SK-N-MC (cell line): ENCODE measurements at regions not wholly inside any gene's neighbourhood (a gene's known extent, or its start where the extent isn't known, plus 50 kb on each side); places are given as distances from the start of the nearest gene placed in this dataset.

Experiments used
- DNase-seq: peaks from one replicate; pipeline ENCODE4 v3.0.0-alpha.2; 2011; ENCODE audit warnings: low read depth, low spot score
- H3K27ac ChIP-seq: fragments of 200-600 bp; sonication (generic); 2 replicates; pipeline ENCODE4 v1.5.1; 2016; ENCODE audit warnings: mixed run types
- H3K36me3 ChIP-seq: fragments of 200-600 bp; sonication (generic); 2 replicates; pipeline ENCODE4 v1.6.1; 2017; ENCODE audit warnings: antibody characterized with exemption, low read length, mixed read lengths; ENCODE audit not compliant: insufficient read depth
- H3K4me3 ChIP-seq: fragments of 200-600 bp; sonication (generic); 2 replicates; pipeline ENCODE4 v1.5.1; 2016
- H3K9ac ChIP-seq: fragments of 200-600 bp; sonication (generic); 2 replicates; pipeline ENCODE4 v1.8.0; 2017; ENCODE audit warnings: mixed run types, mixed read lengths; ENCODE audit not compliant: insufficient read length
- H3K9me3 ChIP-seq: fragments of 200-600 bp; sonication (generic); 2 replicates; pipeline ENCODE4 v1.6.1; 2017; ENCODE audit warnings: low read depth, mild to moderate bottlenecking, antibody characterized with exemption, low read length, moderate library complexity, mixed read lengths
- EZH2 ChIP-seq: fragments of 200-600 bp; sonication (generic); IDR thresholded peaks from one replicate; pipeline ENCODE4 v1.6.1; 2017; ENCODE audit warnings: antibody characterized with exemption
- FOXP2 ChIP-seq: optimal IDR thresholded peaks from 2 replicates; pipeline ENCODE3; 2011; ENCODE audit warnings: mild to moderate bottlenecking, moderate library complexity; ENCODE audit not compliant: insufficient read depth; ENCODE audit errors: extremely low read length, control extremely low read depth
- POLR2AphosphoS5 ChIP-seq: IDR thresholded peaks from 2 replicates; pipeline ENCODE4 v1.6.1; 2012; ENCODE audit warnings: mild to moderate bottlenecking, low read depth, low read length, borderline replicate concordance

- H3K9me3 ChIP-seq = no peaks in the 10 kb centered on the region
- no peak for DNase-seq
- no peaks in the 10 kb centered on the region for H3K36me3 ChIP-seq
- TF ChIP-seq FOXP2 (no peak), POLR2AphosphoS5 (no peak), EZH2 (no peak)
- H3K9ac ChIP-seq = no peak overlapping the region
- no peak overlapping the region for H3K4me3 ChIP-seq
- no peak overlapping the region for H3K27ac ChIP-seq
These were observed 486.4 kb downstream of the BCL11A start for GRCh38 chr2:60067006-60067405.

- Histone ChIP-seq H3K36me3 (no peaks in the 10 kb centered on the region), H3K4me3 (no peak overlapping the region), H3K9me3 (no peaks in the 10 kb centered on the region), H3K27ac (no peak overlapping the region), H3K9ac (no peak overlapping the region)
- TF ChIP-seq FOXP2 (no peak), POLR2AphosphoS5 (no peak), EZH2 (no peak)
- no peak for DNase-seq
These were observed 487.2 kb downstream of the BCL11A start for GRCh38 chr2:60066096-60066839.

- DNase-seq = no peak
- no peak for TF ChIP-seq FOXP2
- no peak for TF ChIP-seq EZH2
- TF ChIP-seq POLR2AphosphoS5 = no peak
- no peak overlapping the region for H3K27ac ChIP-seq
These were observed 488.6 kb downstream of the BCL11A start for GRCh38 chr2:60064687-60065389.

GRCh38 chr2:60058781-60059180 lies 494.7 kb downstream of the BCL11A start:
- Histone ChIP-seq H3K9me3 (no peaks in the 10 kb centered on the region), H3K4me3 (no peak overlapping the region), H3K9ac (no peak overlapping the region), H3K27ac (no peak overlapping the region), H3K36me3 (no peaks in the 10 kb centered on the region)
- TF ChIP-seq EZH2 (no peak), FOXP2 (no peak), POLR2AphosphoS5 (no peak)
- no peak for DNase-seq

More at GRCh38 chr2:60064687-60065389, 488.6 kb downstream of the BCL11A start:
- H3K9me3 ChIP-seq = no peaks in the 10 kb centered on the region
- no peaks in the 10 kb centered on the region for H3K36me3 ChIP-seq
- no peak overlapping the region for H3K9ac ChIP-seq
- no peak overlapping the region for H3K4me3 ChIP-seq

- Histone ChIP-seq H3K36me3 (no peaks in the 10 kb centered on the region), H3K9ac (no peak overlapping the region), H3K4me3 (no peak overlapping the region), H3K9me3 (no peaks in the 10 kb centered on the region), H3K27ac (no peak overlapping the region)
- DNase-seq = no peak
- TF ChIP-seq EZH2 (no peak), FOXP2 (no peak), POLR2AphosphoS5 (no peak)
These were observed 498.7 kb downstream of the BCL11A start for GRCh38 chr2:60054571-60055340.

GRCh38 chr2:60053791-60054190 lies 499.7 kb downstream of the BCL11A start:
- Histone ChIP-seq H3K4me3 (no peak overlapping the region), H3K9ac (no peak overlapping the region), H3K9me3 (no peaks in the 10 kb centered on the region), H3K36me3 (no peaks in the 10 kb centered on the region), H3K27ac (no peak overlapping the region)
- DNase-seq = no peak
- no peak for TF ChIP-seq EZH2
- TF ChIP-seq POLR2AphosphoS5 = no peak
- TF ChIP-seq FOXP2 = no peak

GRCh38 chr2:60052601-60053000 lies 500.9 kb downstream of the BCL11A start:
- TF ChIP-seq EZH2 = no peak
- no peak for TF ChIP-seq POLR2AphosphoS5
- no peak for TF ChIP-seq FOXP2
- H3K9ac ChIP-seq = no peak overlapping the region
- H3K9me3 ChIP-seq = no peaks in the 10 kb centered on the region
- H3K4me3 ChIP-seq = no peak overlapping the region
- no peak overlapping the region for H3K27ac ChIP-seq
- no peak for DNase-seq
- H3K36me3 ChIP-seq = no peaks in the 10 kb centered on the region

- TF ChIP-seq FOXP2 (no peak), EZH2 (no peak), POLR2AphosphoS5 (no peak)
- H3K27ac ChIP-seq = no peak overlapping the region
These were observed 501.5 kb downstream of the BCL11A start for GRCh38 chr2:60051991-60052390.

More at GRCh38 chr2:60051991-60052390, 501.5 kb downstream of the BCL11A start:
- Histone ChIP-seq H3K4me3 (no peak overlapping the region), H3K9me3 (no peaks in the 10 kb centered on the region), H3K9ac (no peak overlapping the region), H3K36me3 (no peaks in the 10 kb centered on the region)
- no peak for DNase-seq
